ENCODE measurements at regions not wholly inside any gene's neighbourhood (a gene's known extent, or its start where the extent isn't known, plus 50 kb on each side); places are given as distances from the start of the nearest gene placed in this dataset.

DNA sequence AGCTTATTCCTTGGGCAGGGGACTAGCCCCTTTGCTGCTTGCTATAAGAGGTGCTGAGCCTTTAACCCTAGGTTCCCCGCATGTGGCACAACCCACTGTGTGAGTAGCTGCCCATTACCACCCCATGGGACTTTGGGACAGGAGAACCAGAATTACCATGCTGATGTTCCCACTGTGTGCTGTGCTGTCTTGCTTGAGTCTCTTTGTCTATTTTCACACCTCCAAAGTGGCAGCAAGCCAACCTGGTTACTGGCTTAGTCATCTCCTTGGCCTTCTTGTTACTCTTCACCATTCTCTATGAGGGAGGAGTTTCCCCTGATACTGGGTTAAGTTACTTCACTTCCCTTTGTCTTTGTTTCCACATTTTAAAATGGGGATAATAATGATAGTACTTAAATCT, 73.4 kb upstream of the ETV6 start:
- TF ChIP-seq POLR2A (IDR thresholded peaks at IDR 0.05; ENCODE audit: low read depth, low read length), result no peak
- no peak for TF ChIP-seq POLR2AphosphoS5 (IDR thresholded peaks at IDR 0.05; ENCODE audit: low read depth, low read length)
- TF ChIP-seq TAF1 (IDR thresholded peaks at IDR 0.05; ENCODE audit: low read depth, low read length), result no peak
- TF ChIP-seq SPI1 (IDR thresholded peaks at IDR 0.05; ENCODE audit: low read depth, low read length), result no peak
